HG03469 (cell line): ENCODE measurements at regions not wholly inside any gene's neighbourhood (a gene's known extent, or its start where the extent isn't known, plus 50 kb on each side); places are given as distances from the start of the nearest gene placed in this dataset.

Experiments used
- ATAC-seq: cut with Tn5 transposase; IDR thresholded peaks from one replicate; pipeline ENCODE4 v1.9.1; 2021; ENCODE audit warnings: mild to moderate bottlenecking, moderate library complexity, moderate number of reproducible peaks; ENCODE audit not compliant: unreplicated experiment

DNA sequence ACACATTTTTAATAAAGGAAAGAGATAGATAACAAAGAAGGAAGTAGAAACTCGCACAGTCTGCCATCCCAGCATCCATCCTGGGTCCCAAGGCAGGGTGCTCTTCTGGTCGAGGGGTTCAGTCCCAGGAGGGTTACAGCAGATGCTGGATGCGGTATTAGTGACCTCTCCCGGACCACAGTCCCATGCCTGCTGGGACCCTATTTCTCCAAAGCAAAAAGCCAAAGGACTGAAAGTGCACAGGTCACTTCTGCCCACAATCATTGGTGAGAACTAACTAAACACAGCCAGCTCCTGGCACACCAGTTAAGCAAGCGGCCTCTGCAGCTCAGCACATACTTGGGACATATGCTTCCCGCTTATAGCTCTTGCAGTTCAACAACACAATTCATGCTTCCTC lies 96.1 kb upstream of the HABP2 start:
- ATAC-seq: no peak

DNA sequence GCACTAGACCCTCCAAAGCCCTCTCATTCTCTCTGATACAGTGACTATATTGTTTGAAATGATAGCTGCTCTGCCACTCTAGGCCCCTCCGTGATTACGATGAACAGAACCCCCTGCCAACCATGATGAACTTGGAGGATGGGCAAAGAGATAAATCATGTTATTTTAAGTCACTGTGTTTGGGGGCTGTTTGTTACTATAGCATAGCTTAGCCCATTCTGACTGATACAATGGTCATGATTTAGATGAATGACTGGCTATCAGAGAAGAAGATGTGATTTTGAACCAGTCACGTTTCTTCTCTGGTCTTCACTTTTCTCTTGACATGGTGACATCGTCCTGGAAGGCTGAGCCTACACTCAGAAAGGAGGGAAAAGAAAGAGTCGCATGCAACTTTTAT lies 95.4 kb upstream of the HABP2 start:
- no peak for ATAC-seq

DNA sequence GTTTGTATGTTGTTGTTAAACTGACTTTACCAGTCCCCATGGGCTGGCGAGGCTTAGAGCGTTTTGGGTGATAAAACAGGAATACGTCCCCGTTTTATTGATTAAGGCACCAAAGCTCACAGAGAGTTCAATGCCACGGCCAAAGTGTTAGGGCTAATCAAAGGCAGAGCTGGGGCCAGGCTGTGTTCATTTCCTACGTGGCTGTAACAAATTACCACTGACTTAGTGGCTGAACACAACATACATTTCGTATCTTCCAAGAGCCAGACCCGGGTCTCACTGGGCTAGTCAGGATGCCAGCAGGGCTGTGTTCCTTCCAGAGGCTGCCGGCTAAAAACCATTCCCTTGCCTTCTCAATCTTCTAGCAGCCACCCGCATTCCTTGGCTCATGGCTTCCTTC lies 94.4 kb upstream of the HABP2 start:
- ATAC-seq: no peak

DNA sequence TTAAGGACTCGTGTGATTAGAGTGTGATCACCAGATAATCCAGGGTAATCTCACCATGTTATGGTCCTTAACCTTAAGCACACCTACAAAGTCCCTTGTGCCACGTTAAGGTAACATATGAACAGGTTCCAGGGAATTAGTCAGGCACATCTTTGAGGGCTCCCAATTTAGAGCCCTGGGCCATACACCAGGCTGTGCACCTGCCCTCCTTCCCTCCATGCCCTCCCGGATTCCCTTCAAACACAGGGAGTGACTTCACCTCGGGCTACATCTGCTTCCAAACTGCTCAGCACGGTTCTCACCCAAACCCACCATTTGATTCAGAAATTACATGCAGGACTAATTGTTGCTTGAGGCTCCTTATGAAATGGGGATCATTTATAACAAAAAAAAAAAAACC lies 93.9 kb upstream of the HABP2 start:
- no peak for ATAC-seq

DNA sequence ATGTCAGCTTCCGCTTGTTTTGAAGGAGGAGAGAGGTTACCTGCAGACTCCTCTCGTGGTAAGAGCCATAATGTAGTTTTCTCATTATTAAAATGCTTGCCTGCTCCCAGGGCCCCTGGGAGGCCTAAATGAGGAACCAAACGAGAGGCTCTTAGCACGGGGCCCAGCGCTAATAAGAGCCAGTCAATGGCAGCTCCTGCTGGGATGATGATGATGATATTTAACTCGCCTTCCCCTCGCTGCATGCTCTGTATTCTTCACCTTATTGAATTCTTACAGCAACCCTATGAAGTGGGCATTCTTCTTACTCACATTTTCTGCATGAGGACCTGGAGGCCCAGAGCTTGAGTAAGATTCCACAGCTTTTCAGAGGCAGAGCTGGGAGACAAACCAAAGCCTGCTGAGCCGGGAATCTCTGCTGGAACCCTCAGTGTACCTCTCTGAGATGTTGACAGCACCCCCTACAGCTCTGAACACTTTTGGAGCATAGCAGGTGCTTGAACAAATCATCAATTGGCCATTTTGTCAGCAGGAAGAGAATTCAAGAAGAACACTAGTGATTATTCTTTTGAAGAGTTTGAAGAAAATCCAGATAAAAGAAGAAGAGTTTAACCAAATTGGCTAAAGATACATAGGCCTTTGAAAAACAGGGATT lies 93.1 kb upstream of the HABP2 start:
- ATAC-seq: no peak

DNA sequence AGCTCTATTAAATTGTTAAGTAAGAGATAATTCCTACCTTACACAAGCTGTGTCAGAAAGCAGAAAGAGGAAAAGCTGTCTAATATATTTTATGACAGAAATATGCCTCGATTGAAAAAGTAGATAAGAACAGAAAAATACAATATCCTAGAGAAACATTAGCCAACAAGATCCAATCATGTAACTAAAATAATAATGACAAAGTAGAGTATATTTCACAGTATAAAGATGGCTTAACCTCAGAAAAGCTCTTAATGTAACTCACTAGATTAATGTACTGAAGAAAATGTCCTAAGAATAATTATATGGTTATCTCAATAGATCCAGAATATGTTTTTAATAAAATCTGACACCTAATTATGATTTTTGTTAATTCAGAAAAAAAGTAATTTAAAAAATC lies 89.8 kb upstream of the HABP2 start:
- ATAC-seq: no peak

DNA sequence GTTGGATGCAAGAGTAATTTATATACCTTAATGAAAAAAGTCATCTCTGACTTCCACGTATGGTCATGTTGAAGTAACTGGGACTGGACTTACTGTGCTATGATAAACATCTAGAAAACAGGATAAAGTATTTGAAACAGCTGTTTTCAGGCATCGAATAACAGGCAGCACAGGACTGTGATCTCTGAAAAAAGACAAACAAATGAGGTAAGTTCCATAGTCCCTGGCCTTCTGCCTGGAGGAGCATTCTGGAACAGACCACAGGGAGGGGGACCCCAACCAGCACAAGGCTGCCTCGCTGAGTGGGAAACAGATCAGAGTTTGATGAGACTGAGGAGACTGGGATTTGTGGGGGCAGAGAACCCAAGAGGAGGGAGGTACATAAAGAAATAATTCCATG lies 89.1 kb upstream of the HABP2 start:
- ATAC-seq: no peak

DNA sequence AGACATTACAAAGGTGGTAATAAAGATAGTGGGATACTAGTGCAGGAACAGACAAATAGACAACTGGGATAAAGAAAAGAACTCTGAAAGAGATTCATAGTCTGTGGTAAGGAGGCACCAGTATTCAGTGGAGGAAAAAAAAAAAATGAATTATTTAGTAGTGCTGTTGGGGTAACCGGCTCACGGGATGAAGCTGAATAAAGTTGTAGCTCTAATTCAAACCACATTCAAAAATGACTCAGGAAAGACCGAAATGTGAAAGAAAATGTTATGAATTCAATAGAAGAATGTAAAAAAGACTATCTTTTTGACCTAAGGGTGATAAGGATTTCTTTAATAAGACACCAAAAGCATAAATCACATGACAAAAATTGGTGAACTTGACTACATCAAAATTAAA lies 83.1 kb upstream of the HABP2 start:
- ATAC-seq: no peak

DNA sequence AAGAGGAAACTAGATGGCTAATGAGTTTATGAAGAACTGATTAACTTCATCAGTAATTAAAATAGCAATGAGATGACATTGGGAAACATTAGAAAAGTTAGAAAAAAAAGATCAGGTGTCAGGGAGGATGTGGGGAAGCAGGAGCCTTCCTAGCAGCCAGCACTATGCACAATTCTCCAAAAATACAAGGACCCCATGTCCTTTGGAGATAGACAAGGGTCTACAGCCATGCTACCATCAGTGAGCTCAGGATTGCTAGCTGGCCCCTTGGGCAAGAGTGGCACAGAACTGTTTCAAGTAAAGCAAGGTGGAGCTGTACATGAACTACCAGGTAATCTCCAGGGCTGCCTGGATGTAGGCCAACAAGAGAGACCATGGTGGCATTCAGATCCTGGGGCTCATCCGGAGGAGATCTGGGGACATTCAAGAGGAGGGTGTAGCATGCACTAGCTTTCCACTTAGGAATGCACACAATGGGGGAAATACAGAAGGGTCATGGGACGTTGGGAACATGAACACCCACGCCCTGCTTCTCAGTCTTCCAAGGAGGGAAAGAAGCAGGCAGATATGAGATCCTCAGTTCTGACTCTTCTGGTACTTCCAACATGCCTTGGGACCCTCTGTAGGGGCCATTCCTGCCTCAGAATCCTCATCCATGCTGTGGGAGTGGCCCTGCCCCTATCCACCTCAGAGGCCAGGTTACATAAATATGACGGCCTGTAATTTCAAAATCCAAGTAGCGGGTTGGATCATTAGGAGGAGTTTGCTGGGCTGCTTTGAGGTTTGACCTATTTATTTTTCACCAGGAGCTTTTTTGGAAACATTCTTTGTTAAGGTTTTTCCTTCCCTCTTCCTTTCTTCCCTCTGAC lies 82.2 kb upstream of the HABP2 start:
- ATAC-seq: no peak

DNA sequence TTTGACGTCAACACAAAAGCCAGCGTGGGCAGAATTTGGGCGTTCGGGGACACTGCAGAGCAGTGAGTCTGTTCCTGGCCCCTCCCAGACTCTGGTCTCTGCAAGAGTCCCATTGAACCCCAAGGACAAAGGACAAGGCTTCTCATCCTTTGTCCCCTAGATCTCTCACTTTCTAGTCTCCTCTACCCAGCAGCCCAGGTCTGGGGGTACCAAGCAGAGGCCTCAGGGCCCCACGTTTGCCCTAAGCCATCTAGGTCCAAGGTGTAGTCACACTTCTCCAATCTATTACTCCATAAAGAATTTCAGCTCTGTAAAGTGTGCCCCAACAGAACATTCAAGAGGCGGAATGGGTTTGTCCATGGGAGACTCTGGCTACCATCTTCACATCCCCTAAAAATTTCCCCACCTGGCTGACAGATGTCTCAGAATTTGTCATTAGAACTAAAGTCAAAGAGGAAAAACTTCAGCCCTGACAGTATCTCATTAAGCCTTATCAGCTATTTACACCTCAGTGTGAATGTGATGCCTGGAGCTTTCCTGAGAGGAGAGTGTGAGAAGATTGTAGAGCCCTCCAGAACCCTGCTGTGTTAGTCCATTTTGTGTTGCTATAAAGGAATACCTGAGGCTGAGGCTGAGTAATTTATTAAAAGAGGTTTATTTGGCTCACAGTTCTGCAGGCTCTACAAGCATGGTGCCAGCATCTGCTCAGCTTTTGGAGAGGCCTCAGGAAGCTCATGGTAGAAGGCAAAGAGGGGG lies 81.4 kb upstream of the HABP2 start:
- no peak for ATAC-seq

DNA sequence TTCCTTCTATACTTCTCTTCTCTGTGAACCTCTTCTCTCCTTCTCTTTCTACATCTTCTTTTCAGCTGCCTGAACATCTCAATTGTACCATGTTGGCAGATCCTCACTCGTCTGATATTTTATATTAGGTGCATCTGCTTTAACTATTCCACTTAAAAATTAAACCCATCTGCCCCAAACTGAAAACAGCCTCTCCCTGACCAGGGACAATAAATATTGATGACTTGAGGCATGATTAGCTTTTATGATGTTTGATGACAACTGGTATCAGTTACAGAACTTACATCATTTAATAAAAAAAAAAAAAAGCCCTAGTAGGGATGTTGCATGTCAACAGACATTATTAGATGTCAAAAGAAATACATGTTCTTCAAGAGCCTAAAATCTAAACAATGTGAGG lies 79.8 kb upstream of the HABP2 start:
- no peak for ATAC-seq

DNA sequence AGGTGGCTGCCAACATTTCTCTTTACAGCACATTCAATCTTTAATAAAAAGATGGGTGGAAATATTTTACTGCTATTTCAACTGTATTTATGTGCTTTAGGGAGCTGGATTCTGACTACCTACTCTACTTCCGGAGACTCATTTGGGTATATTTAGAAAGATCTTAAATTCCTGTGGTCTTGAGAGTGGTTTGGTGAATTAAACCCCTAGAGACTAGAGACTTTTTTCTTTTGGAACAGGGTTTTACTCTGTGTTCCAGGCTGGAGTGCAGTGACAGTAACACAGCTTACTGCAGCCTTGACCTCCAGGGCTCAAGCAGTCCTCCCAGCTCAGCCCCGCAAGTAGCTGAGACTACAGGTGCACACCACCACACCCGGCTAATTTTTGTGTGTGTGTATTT lies 79.0 kb upstream of the HABP2 start:
- ATAC-seq: no peak

DNA sequence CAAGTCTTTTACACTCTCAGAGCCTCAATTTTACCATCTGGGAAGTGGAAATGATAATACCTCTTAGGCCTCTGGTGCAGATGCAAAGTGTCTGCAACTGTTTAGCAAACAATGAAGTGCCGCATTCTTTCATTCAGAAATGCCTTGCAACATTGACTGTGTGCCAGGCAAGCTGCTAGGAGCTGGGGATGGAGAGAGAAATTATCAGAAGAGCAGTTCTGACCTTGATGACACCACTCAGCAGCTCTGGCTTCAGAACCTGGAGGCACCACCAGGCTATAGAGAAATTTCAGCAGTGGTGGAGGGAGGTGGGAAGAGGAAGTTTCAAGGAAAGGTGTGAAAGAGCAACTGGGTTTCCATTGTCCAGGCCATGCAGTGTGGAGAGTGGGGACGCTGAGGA lies 78.1 kb upstream of the HABP2 start:
- ATAC-seq: no peak

DNA sequence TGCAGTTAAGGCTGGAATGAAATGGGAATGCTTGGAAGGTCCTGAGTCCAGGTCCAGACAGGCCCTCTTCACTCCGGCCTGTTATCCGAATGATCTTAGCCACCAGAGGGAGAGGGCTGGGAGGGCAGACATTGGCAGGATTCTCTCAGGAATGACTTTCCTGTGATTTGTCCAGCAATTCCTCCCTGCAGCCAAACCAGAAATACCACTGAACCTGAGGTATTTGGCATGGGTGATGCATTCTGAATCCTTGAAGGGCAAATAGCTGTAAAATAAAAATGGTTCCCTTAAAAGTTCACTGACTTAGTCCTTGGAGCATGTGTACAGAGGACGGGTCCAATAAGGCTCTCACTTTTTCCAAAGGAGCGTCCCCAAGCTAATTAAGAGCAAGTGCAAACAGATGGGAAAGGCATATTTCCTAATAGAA lies 77.5 kb upstream of the HABP2 start:
- no peak for ATAC-seq

DNA sequence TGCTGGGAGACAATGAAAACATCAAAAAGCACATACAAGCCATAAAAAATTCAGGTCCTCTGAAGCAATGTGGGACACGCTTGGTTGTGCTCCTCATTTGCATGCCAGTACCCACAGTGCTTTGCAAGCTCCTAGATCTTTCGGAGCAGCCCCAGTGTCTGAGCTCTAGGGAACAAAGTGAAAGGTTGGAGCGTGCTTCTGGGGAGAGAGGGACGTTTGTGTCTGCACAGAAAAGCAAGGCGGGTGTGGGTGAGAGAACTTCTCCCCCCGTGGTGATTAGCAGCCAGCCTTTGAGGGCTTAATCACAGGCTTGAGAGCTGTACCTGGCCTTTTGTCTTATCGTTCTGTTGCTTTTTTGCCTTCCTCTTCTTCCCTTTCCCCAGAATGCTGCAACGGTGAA lies 76.7 kb upstream of the HABP2 start:
- no peak for ATAC-seq

DNA sequence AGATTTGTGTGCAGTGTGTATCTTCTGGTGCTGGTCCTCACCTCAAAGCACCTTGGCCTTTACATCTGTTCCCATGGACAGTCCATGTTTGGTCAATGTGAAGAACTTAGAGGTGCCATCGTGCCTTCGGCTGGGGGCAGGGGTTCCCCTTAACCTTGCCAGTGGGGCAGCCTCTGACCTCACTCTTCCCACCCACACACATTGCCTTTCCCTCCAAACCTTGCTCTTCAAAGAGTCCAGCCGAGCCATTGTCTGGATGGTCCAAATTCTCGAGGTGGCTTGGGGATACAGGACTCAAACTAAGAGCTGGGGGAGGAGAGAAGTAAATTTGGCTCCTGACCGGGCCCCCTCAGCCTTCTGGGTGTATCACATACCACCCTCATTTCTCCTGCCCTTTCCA lies 76.2 kb upstream of the HABP2 start:
- ATAC-seq: no peak

DNA sequence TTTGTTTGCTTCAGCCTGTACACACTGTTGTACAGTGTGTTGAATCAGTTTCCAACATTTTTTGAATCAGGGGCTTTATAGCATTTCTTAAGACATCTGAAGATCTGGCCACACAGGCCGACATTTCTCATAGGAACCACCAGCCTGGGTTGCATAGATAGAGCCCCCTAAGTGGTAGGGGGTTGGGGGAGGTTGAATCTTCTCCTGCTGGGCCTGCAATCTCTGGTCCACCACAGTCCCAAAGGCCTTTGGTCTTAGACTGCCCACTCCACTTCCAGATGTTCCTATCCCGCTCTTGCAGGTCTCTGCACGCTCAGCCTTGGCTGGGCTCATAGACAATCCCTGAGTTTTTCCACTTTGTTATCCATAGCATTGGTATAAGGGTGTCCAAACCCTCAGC lies 75.4 kb upstream of the HABP2 start:
- no peak for ATAC-seq

DNA sequence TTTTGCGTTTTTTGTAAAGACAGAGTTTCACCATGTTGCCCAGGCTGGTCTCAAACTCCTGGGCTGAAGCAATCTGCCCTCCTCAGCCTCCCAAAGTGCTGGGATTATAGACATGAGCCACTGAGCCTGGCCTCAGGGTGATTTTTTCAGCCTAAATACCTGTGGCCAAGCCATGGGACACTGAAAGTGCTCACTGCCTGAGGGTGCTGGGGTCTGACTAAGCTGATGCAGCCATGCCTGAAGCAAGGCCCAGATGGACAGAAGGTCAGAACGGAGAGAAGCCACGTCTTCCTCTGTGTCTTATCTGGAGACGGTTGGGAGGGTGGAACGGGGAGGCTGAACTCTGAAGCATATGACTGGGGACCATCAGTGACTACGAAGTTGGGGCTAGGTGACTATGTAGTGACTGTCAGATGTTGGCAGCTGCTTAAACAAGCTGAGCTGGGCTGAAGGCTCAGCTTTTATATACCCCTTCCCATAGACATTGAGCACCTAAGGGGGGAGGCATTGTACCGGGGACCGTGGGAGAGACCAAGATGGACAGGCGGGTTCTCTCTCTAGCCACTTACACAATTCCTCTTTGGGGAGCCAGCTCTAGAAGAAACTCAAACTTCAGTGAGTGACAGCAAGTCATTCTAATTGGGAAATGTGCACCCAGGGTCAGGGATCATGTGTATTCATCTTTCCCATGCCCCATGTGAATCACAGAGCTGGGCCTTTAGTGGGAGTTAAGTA lies 73.3 kb upstream of the HABP2 start:
- ATAC-seq: no peak

DNA sequence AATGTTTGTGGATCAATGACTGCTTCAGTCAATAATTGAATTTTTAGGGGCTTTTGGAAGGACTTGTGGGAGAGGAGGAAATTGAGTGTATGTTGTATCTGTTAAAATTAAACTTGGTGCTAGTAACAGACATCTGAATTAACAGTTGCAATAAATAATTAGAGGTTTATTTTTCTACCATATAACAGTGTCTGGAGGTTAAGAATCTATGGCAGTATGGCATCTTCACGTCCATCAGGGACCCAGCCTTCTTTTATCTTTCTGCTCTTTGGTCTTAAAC lies 72.8 kb upstream of the HABP2 start:
- no peak for ATAC-seq

DNA sequence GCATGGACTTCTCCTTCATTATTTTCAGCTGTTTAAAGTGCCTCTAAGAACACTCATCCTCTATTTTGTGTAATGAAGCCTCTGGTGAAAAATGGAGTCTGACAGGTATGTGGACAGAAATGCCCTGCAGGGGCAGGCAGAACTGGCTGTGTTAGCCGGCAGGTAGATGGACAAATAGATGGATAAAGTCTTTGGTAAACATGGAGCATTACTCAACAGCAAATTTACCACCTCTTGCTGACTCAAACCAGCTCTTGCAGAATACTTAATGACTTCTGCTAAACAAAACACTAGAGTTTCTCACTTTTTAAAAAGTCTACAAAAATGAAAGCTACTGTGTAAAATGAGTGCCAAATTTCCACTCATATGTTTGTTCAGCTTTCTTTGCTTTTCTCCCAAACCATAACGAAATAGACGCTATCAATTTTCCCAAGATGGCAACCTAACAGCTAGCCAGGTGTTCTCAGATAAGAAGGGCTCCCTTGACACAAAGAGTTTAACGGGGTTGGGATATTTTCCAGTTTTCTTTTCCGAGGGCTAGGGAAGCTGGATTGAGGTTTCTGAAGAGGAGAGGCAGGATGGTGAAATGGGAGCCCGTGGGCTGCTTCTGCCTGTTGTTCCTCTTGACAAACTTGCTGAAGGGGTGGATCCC lies 71.9 kb upstream of the HABP2 start:
- no peak for ATAC-seq

DNA sequence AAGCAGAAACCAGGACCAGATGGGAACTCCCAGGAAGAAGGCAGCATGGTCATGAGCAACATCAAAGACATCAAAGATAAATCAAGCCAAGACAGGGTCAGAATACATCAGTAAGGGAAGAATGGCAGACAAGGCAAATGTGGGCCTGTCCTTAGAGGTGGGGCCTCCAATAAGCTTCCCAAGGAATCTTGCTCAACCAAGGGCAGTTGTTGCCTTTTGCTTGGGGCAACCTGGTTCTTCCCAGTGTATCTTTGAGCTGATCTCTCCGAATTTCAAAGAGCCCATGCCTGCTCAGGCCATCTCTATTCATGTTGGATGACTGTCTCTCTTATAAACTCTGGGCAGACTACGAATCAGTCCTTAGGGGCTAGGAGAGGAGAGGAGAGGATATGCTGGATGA lies 68.4 kb upstream of the HABP2 start:
- no peak for ATAC-seq
